ENCODE measurements at regions not wholly inside any gene's neighbourhood (a gene's known extent, or its start where the extent isn't known, plus 50 kb on each side); places are given as distances from the start of the nearest gene placed in this dataset.

GRCh38 chr4:106503116-106504050 is 134.8 kb upstream of the GIMD1 start:
- DNase-seq, result no peak

GRCh38 chr4:106502106-106502699 is 133.6 kb upstream of the GIMD1 start:
- DNase-seq, result peak; percentile 31

- DNase-seq, result no peak
These were observed 128.7 kb upstream of the GIMD1 start for GRCh38 chr4:106497271-106497670.

- DNase-seq, result no peak
These were observed 127.5 kb upstream of the GIMD1 start for GRCh38 chr4:106496061-106496460.

- DNase-seq, result no peak
These were observed 126.9 kb upstream of the GIMD1 start for GRCh38 chr4:106495476-106495875.

- no peak for DNase-seq
These were observed 125.5 kb upstream of the GIMD1 start for GRCh38 chr4:106494066-106494465.

GRCh38 chr4:106493086-106493485 is 124.5 kb upstream of the GIMD1 start:
- no peak for DNase-seq

- DNase-seq, result no peak
These were observed 118.0 kb upstream of the GIMD1 start for GRCh38 chr4:106486533-106486932.

- DNase-seq, result no peak
These were observed 113.2 kb upstream of the GIMD1 start for GRCh38 chr4:106481801-106482200.

- DNase-seq, result no peak
These were observed 109.6 kb upstream of the GIMD1 start for GRCh38 chr4:106478152-106478551.

GRCh38 chr4:106476741-106477140 is 108.2 kb upstream of the GIMD1 start:
- no peak for DNase-seq

- no peak for DNase-seq
These were observed 104.9 kb upstream of the GIMD1 start for GRCh38 chr4:106473515-106473914.

- DNase-seq, result no peak
These were observed 102.6 kb upstream of the GIMD1 start for GRCh38 chr4:106471151-106471550.

- DNase-seq, result no peak
These were observed 95.0 kb upstream of the GIMD1 start for GRCh38 chr4:106463622-106464021.

- no peak for DNase-seq
These were observed 86.0 kb upstream of the GIMD1 start for GRCh38 chr4:106454581-106454980.

- DNase-seq, result no peak
These were observed 85.4 kb upstream of the GIMD1 start for GRCh38 chr4:106454021-106454420.

GRCh38 chr4:106451091-106451490 is 82.5 kb upstream of the GIMD1 start:
- no peak for DNase-seq

GRCh38 chr4:106450249-106450648 is 81.7 kb upstream of the GIMD1 start:
- DNase-seq, result no peak

GRCh38 chr4:106444557-106444956 is 76.0 kb upstream of the GIMD1 start:
- DNase-seq, result no peak

- no peak for DNase-seq
These were observed 62.2 kb upstream of the GIMD1 start for GRCh38 chr4:106430797-106431196.

- DNase-seq, result no peak
These were observed 61.3 kb upstream of the GIMD1 start for GRCh38 chr4:106429885-106430284.

GRCh38 chr4:106426069-106426468 is 57.5 kb upstream of the GIMD1 start:
- no peak for DNase-seq

- DNase-seq, result no peak
These were observed 57.0 kb upstream of the GIMD1 start for GRCh38 chr4:106425576-106425975.

- no peak for DNase-seq
These were observed 55.8 kb upstream of the GIMD1 start for GRCh38 chr4:106424426-106424825.
